ENCODE measurements at regions not wholly inside any gene's neighbourhood (a gene's known extent, or its start where the extent isn't known, plus 50 kb on each side); places are given as distances from the start of the nearest gene placed in this dataset.

DNA sequence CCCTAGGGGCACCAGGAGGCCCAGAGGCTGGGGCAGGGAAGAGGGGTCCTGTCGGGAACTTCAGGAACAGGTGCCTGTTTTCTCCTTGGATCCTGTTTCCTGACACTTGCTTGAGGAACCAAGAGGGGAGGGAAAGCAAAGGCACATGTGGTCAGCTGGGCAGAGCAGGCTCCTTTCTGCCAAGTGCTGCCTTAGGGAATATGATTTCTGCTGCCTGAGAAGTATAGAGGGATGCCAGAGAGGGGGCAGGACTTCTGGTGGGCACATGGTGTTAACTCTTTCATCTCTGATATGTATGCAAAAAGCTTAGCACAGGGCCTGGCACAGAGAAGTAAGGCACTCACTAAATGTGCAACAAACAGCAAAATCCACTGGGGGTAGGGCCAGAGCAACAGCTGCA lies 51.2 kb upstream of the PJA1 start:
- DNase-seq, result no peak
- Histone ChIP-seq H3K27me3 (ENCODE audit: insufficient read depth, low read length) (no peaks in the 10 kb centered on the region; the same call in 1 of the 2 replicates), H3K56ac (ENCODE audit: insufficient read length, low read depth, low read length) (no peak overlapping the region), H3K4me1 (ENCODE audit: insufficient read depth, low read length) (no peaks in the 10 kb centered on the region), H4K20me1 (ENCODE audit: control insufficient read depth, insufficient read depth, insufficient read length) (no peaks in the 10 kb centered on the region), H3K14ac (ENCODE audit: insufficient read depth, low read length) (no peak overlapping the region), H3K4ac (ENCODE audit: low read depth, low read length) (no peak overlapping the region), H2BK5ac (ENCODE audit: insufficient read length, low read length) (no peak overlapping the region), H3K4me2 (ENCODE audit: insufficient read depth, insufficient read length, low read length) (no peak overlapping the region), H2AFZ (ENCODE audit: low read length) (no peak overlapping the region), H4K5ac (ENCODE audit: insufficient read length, low read depth, low read length) (no peak overlapping the region), H2BK120ac (ENCODE audit: low read depth, low read length, poor library complexity, severe bottlenecking) (no peak overlapping the region), H3K18ac (ENCODE audit: insufficient read length, low read depth, low read length) (no peak overlapping the region), H2AK5ac (ENCODE audit: insufficient read length, low read length) (no peak overlapping the region), H3K9ac (ENCODE audit: extremely low read depth, insufficient read length, low read length) (no peak overlapping the region), H3K79me1 (ENCODE audit: insufficient read depth, low read depth, low read length, poor library complexity, severe bottlenecking) (no peaks in the 10 kb centered on the region), H3K23me2 (ENCODE audit: insufficient read length, low read depth, low read length, poor library complexity, severe bottlenecking) (no peaks in the 10 kb centered on the region), H2BK12ac (ENCODE audit: insufficient read length, low read depth, low read length) (no peak overlapping the region), H4K91ac (ENCODE audit: insufficient read length, low read depth, low read length) (no peak overlapping the region), H3T11ph (ENCODE audit: low read length) (no peak overlapping the region), H4K8ac (replicated peaks; ENCODE audit: insufficient read length, low read depth, low read length) (no peak overlapping the region), H3K79me2 (ENCODE audit: insufficient read depth, low read length) (no peaks in the 10 kb centered on the region), H2BK20ac (ENCODE audit: low read depth, low read length, poor library complexity, severe bottlenecking) (no peak overlapping the region), H3K9me3 (ENCODE audit: control insufficient read depth, low read depth, low read length) (no peaks in the 10 kb centered on the region), H2BK15ac (ENCODE audit: low read depth, low read length) (no peak overlapping the region), H3K23ac (ENCODE audit: insufficient read length, low read depth, low read length) (no peak overlapping the region), H3K27ac (ENCODE audit: insufficient read length, low read depth, low read length) (no peak overlapping the region)
- H3K9me3 Mint-ChIP-seq, result peaks cover 66 to 71% of the 10 kb centered on the region in 2 experiments
- no peak overlapping the region for H3K27ac Mint-ChIP-seq
- WGBS (ENCODE audit: extremely low coverage, insufficient read length, low lambda C conversion rate), result no CpG with 5 or more reads among the region's 1 CpG
- TF ChIP-seq, protein P1, sequence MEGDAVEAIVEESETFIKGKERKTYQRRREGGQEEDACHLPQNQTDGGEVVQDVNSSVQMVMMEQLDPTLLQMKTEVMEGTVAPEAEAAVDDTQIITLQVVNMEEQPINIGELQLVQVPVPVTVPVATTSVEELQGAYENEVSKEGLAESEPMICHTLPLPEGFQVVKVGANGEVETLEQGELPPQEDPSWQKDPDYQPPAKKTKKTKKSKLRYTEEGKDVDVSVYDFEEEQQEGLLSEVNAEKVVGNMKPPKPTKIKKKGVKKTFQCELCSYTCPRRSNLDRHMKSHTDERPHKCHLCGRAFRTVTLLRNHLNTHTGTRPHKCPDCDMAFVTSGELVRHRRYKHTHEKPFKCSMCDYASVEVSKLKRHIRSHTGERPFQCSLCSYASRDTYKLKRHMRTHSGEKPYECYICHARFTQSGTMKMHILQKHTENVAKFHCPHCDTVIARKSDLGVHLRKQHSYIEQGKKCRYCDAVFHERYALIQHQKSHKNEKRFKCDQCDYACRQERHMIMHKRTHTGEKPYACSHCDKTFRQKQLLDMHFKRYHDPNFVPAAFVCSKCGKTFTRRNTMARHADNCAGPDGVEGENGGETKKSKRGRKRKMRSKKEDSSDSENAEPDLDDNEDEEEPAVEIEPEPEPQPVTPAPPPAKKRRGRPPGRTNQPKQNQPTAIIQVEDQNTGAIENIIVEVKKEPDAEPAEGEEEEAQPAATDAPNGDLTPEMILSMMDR (conservative IDR thresholded peaks at IDR 0.05), result no peak
- peaks cover 48% of the 10 kb centered on the region for H3K27me3 Mint-ChIP-seq (ENCODE audit: low read depth)
- peaks cover 0 to 2% (median 1%) of the 10 kb centered on the region in 3 experiments; a peak in 4 of 7 replicates for H3K36me3 Mint-ChIP-seq (ENCODE audit: insufficient read depth in 1 of 3, low read depth in 3 of 3)
- no peak overlapping the region for H3K4me3 Mint-ChIP-seq
- H3K4me1 Mint-ChIP-seq, result peaks cover 2 to 6% of the 10 kb centered on the region in 2 experiments; a peak in 2 of 4 replicates
